ENCODE measurements at regions not wholly inside any gene's neighbourhood (a gene's known extent, or its start where the extent isn't known, plus 50 kb on each side); places are given as distances from the start of the nearest gene placed in this dataset.

- DNase-seq, result no peak
- Mint-ChIP-seq H3K27ac (ENCODE audit: unreplicated experiment) (no peak overlapping the region), H3K4me1 (ENCODE audit: low read depth, unreplicated experiment) (peaks cover 13% of the 10 kb centered on the region), H3K4me3 (ENCODE audit: unreplicated experiment) (no peak overlapping the region), H3K27me3 (ENCODE audit: unreplicated experiment) (peaks cover 6% of the 10 kb centered on the region), H3K36me3 (ENCODE audit: unreplicated experiment) (no peaks in the 10 kb centered on the region), H3K9me3 (ENCODE audit: unreplicated experiment) (peaks cover 5% of the 10 kb centered on the region)
- no peak for TF ChIP-seq CTCF (IDR thresholded peaks at IDR 0.05; ENCODE audit: partially characterized antibody, unreplicated experiment)
Measured at GRCh38 chr6:111980143-111980542, 73.8 kb upstream of the CCN6 start.

- H3K9me3 Mint-ChIP-seq (ENCODE audit: unreplicated experiment), result peaks cover 5% of the 10 kb centered on the region
- TF ChIP-seq CTCF (IDR thresholded peaks at IDR 0.05; ENCODE audit: partially characterized antibody, unreplicated experiment), result no peak
- H3K27ac Mint-ChIP-seq (ENCODE audit: unreplicated experiment), result no peak overlapping the region
- H3K4me1 Mint-ChIP-seq (ENCODE audit: low read depth, unreplicated experiment), result peaks cover 13% of the 10 kb centered on the region
- H3K36me3 Mint-ChIP-seq (ENCODE audit: unreplicated experiment), result no peaks in the 10 kb centered on the region
- DNase-seq, result no peak
- H3K4me3 Mint-ChIP-seq (ENCODE audit: unreplicated experiment), result no peak overlapping the region
- peaks cover 6% of the 10 kb centered on the region for H3K27me3 Mint-ChIP-seq (ENCODE audit: unreplicated experiment)
Measured at GRCh38 chr6:111980971-111981840, 72.7 kb upstream of the CCN6 start.

GRCh38 chr6:111982681-111983080, 71.2 kb upstream of the CCN6 start:
- Mint-ChIP-seq H3K4me3 (ENCODE audit: unreplicated experiment) (no peak overlapping the region), H3K27ac (ENCODE audit: unreplicated experiment) (no peak overlapping the region), H3K27me3 (ENCODE audit: unreplicated experiment) (peaks cover 6% of the 10 kb centered on the region), H3K9me3 (ENCODE audit: unreplicated experiment) (peaks cover 5% of the 10 kb centered on the region), H3K4me1 (ENCODE audit: low read depth, unreplicated experiment) (peaks cover 13% of the 10 kb centered on the region), H3K36me3 (ENCODE audit: unreplicated experiment) (no peaks in the 10 kb centered on the region)
- TF ChIP-seq CTCF (IDR thresholded peaks at IDR 0.05; ENCODE audit: partially characterized antibody, unreplicated experiment), result no peak
- no peak for DNase-seq

- Mint-ChIP-seq H3K9me3 (ENCODE audit: unreplicated experiment) (peaks cover 5% of the 10 kb centered on the region), H3K36me3 (ENCODE audit: unreplicated experiment) (peaks cover 4% of the 10 kb centered on the region), H3K4me1 (ENCODE audit: low read depth, unreplicated experiment) (peaks cover 13% of the 10 kb centered on the region), H3K27ac (ENCODE audit: unreplicated experiment) (no peak overlapping the region), H3K27me3 (ENCODE audit: unreplicated experiment) (peaks cover 6% of the 10 kb centered on the region), H3K4me3 (ENCODE audit: unreplicated experiment) (no peak overlapping the region)
- no peak for DNase-seq
- TF ChIP-seq CTCF (IDR thresholded peaks at IDR 0.05; ENCODE audit: partially characterized antibody, unreplicated experiment), result no peak
Measured at GRCh38 chr6:111983193-111983592, 70.7 kb upstream of the CCN6 start.

- no peak for TF ChIP-seq CTCF (IDR thresholded peaks at IDR 0.05; ENCODE audit: partially characterized antibody, unreplicated experiment)
- Mint-ChIP-seq H3K27me3 (ENCODE audit: unreplicated experiment) (peaks cover 6% of the 10 kb centered on the region), H3K27ac (ENCODE audit: unreplicated experiment) (no peak overlapping the region), H3K9me3 (ENCODE audit: unreplicated experiment) (peaks cover 5% of the 10 kb centered on the region), H3K4me1 (ENCODE audit: low read depth, unreplicated experiment) (peaks cover 13% of the 10 kb centered on the region), H3K4me3 (ENCODE audit: unreplicated experiment) (no peak overlapping the region), H3K36me3 (ENCODE audit: unreplicated experiment) (peaks cover 4% of the 10 kb centered on the region)
- DNase-seq, result no peak
Measured at GRCh38 chr6:111984081-111984480, 69.8 kb upstream of the CCN6 start.
